A673 (cell line): ENCODE measurements at regions not wholly inside any gene's neighbourhood (a gene's known extent, or its start where the extent isn't known, plus 50 kb on each side); places are given as distances from the start of the nearest gene placed in this dataset.

ENCODE experiments used
- BruUV-seq: library from RNA; stranded (reverse); fragments of 400-500 nt; replicated peaks from 2 replicates; lab custom pipeline; 2021; lab: Mats Ljungman, UMichigan
- CTCF ChIA-PET: fragments of 300-600 bp; sonication (Branson Sonifier 250); formaldehyde crosslinking; loops from one replicate; lab custom pipeline; 2022; ENCODE audit warnings: antibody characterized with exemption; lab: Charles Lee
- POLR2A ChIA-PET: fragments of 300-600 bp; sonication (Branson Sonifier 250); formaldehyde crosslinking; loops from one replicate; lab custom pipeline; 2022; ENCODE audit warnings: antibody characterized with exemption; ENCODE audit not compliant: low non-redundant PET; lab: Charles Lee
- DNase-seq: peaks from one replicate; pipeline ENCODE4 v3.0.0-alpha.2; 2015; ENCODE audit warnings: low spot score
- H3K27ac ChIP-seq: fragments of 200-600 bp; sonication (generic); 2 replicates; pipeline ENCODE4 v1.5.1; 2016; ENCODE audit warnings: mixed run types, low read depth, mild to moderate bottlenecking, mixed read lengths, antibody characterized with exemption, low read length; ENCODE audit not compliant: poor library complexity, severe bottlenecking
- H3K27me3 ChIP-seq: fragments of 200-600 bp; sonication (generic); replicated peaks from 2 replicates; pipeline ENCODE4 v1.6.1; 2017; ENCODE audit warnings: mixed run types, low read depth, mild to moderate bottlenecking, mixed read lengths, antibody characterized with exemption, low read length; ENCODE audit not compliant: insufficient read depth, poor library complexity
- H3K36me3 ChIP-seq: fragments of 200-600 bp; sonication (generic); 2 replicates; pipeline ENCODE4 v1.6.1; 2016; ENCODE audit warnings: mixed run types, mild to moderate bottlenecking, mixed read lengths, antibody characterized with exemption, low read length; ENCODE audit not compliant: insufficient read depth, poor library complexity, severe bottlenecking
- H3K4me1 ChIP-seq: fragments of 200-600 bp; sonication (generic); 2 replicates; pipeline ENCODE4 v1.6.1; 2017; ENCODE audit warnings: mixed run types, mild to moderate bottlenecking, mixed read lengths, antibody characterized with exemption, low read length; ENCODE audit not compliant: insufficient read depth, poor library complexity, severe bottlenecking
- H3K4me3 ChIP-seq: fragments of 200-600 bp; sonication (generic); 2 replicates; pipeline ENCODE4 v1.5.1; 2016; ENCODE audit warnings: low read depth, mixed run types, mild to moderate bottlenecking, mixed read lengths, low read length; ENCODE audit not compliant: poor library complexity, severe bottlenecking
- H3K9me3 ChIP-seq: fragments of 200-600 bp; sonication (generic); 2 replicates; pipeline ENCODE4 v1.6.1; 2016; ENCODE audit warnings: mixed run types, low read depth, mild to moderate bottlenecking, mixed read lengths, antibody characterized with exemption, low read length; ENCODE audit not compliant: poor library complexity, severe bottlenecking
- CTCF ChIP-seq: fragments of 300-800, 200-600 bp; sonication (generic); conservative IDR thresholded peaks from 2 replicates; pipeline ENCODE4 v1.5.1; 2017; ENCODE audit warnings: low read depth, mild to moderate bottlenecking, antibody characterized with exemption, low read length, moderate library complexity, mixed read lengths
- EZH2 ChIP-seq: fragments of 200-600 bp; sonication (generic); IDR thresholded peaks from 2 replicates; pipeline ENCODE4 v1.6.1; 2017; ENCODE audit warnings: borderline replicate concordance, low read depth, mild to moderate bottlenecking, mixed read lengths, antibody characterized with exemption, low read length; ENCODE audit not compliant: poor library complexity, severe bottlenecking
- intact Hi-C: fragments of 100-400 bp; cut with micrococcal nuclease; formaldehyde crosslinking; loops from one replicate; pipeline ENCODE4 v1.10.0; 2022; ENCODE audit not compliant: unreplicated experiment

- intact Hi-C loops = no loop called here
- H3K36me3 ChIP-seq = no peaks in the 10 kb centered on the region
- no peaks in the 10 kb centered on the region for H3K9me3 ChIP-seq
- TF ChIP-seq EZH2 (no peak), CTCF (no peak)
- POLR2A ChIA-PET = no interaction called here
- H3K27ac ChIP-seq = no peak overlapping the region
- CTCF ChIA-PET = no interaction called here
- no peak for DNase-seq
- no peak overlapping the region for H3K4me3 ChIP-seq
- no peaks in the 10 kb centered on the region for H3K27me3 ChIP-seq
- H3K4me1 ChIP-seq = no peaks in the 10 kb centered on the region
- BruUV-seq = no TSS peak
Observed at GRCh38 chr1:108047085-108047484, 82.1 kb upstream of the VAV3 start.

- no peaks in the 10 kb centered on the region for H3K9me3 ChIP-seq
- no peak for TF ChIP-seq CTCF
- no TSS peak for BruUV-seq
- no peaks in the 10 kb centered on the region for H3K27me3 ChIP-seq
- no peaks in the 10 kb centered on the region for H3K36me3 ChIP-seq
- intact Hi-C loops = no loop called here
- CTCF ChIA-PET = no interaction called here
- H3K27ac ChIP-seq = no peak overlapping the region
- H3K4me1 ChIP-seq = no peaks in the 10 kb centered on the region
- DNase-seq = no peak
- H3K4me3 ChIP-seq = no peak overlapping the region
- POLR2A ChIA-PET = no interaction called here
Observed at GRCh38 chr1:108046026-108046425, 81.0 kb upstream of the VAV3 start.

GRCh38 chr1:108045460-108045859 is 80.5 kb upstream of the VAV3 start:
- Histone ChIP-seq H3K4me3 (no peak overlapping the region), H3K36me3 (no peaks in the 10 kb centered on the region), H3K27me3 (no peaks in the 10 kb centered on the region), H3K4me1 (no peaks in the 10 kb centered on the region), H3K9me3 (no peaks in the 10 kb centered on the region), H3K27ac (no peak overlapping the region)
- POLR2A ChIA-PET = interaction anchor here (0.7 kb wide), 1 partner anchor 297 kb away, joined by 4 read pairs; no protein-coding TSS in a partner anchor
- CTCF ChIA-PET = no interaction called here
- no TSS peak for BruUV-seq
- no peak for DNase-seq
- TF ChIP-seq EZH2 = no peak
- TF ChIP-seq CTCF = no peak
- intact Hi-C loops = no loop called here
